ENCODE measurements at regions not wholly inside any gene's neighbourhood (a gene's known extent, or its start where the extent isn't known, plus 50 kb on each side); places are given as distances from the start of the nearest gene placed in this dataset.

DNA sequence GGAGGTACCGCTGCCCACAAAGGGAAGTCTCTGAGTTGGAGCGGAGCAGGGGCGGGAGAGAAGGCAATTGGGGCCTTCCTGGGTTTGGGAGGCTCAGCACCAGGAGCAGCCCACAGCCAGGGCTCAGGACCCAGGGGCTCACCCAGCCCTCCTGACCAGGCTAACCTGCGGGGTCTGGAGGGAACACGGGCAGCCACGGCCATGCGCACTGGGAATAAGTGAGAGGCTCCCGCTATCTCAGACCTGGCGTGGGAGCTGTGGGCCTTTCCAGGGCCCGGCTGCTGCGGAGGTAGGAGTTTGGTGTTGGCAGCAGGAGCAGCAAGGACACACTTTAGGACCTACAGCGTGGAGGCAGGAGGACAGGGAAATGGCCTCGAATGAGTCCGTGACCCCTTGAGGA lies 69.0 kb downstream of the RRM2 start:
- Mint-ChIP-seq H3K27me3 (ENCODE audit: unreplicated experiment) (peaks cover 10% of the 10 kb centered on the region), H3K27ac (ENCODE audit: unreplicated experiment) (no peak overlapping the region), H3K9me3 (ENCODE audit: unreplicated experiment) (peaks cover 5% of the 10 kb centered on the region), H3K36me3 (ENCODE audit: unreplicated experiment) (peaks cover 5% of the 10 kb centered on the region), H3K4me3 (ENCODE audit: unreplicated experiment) (no peak overlapping the region), H3K4me1 (ENCODE audit: low read depth, unreplicated experiment) (peaks cover 9% of the 10 kb centered on the region)
- no peak for DNase-seq
- TF ChIP-seq, protein P1, sequence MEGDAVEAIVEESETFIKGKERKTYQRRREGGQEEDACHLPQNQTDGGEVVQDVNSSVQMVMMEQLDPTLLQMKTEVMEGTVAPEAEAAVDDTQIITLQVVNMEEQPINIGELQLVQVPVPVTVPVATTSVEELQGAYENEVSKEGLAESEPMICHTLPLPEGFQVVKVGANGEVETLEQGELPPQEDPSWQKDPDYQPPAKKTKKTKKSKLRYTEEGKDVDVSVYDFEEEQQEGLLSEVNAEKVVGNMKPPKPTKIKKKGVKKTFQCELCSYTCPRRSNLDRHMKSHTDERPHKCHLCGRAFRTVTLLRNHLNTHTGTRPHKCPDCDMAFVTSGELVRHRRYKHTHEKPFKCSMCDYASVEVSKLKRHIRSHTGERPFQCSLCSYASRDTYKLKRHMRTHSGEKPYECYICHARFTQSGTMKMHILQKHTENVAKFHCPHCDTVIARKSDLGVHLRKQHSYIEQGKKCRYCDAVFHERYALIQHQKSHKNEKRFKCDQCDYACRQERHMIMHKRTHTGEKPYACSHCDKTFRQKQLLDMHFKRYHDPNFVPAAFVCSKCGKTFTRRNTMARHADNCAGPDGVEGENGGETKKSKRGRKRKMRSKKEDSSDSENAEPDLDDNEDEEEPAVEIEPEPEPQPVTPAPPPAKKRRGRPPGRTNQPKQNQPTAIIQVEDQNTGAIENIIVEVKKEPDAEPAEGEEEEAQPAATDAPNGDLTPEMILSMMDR (IDR thresholded peaks at IDR 0.05; ENCODE audit: partially characterized antibody, unreplicated experiment): no peak

DNA sequence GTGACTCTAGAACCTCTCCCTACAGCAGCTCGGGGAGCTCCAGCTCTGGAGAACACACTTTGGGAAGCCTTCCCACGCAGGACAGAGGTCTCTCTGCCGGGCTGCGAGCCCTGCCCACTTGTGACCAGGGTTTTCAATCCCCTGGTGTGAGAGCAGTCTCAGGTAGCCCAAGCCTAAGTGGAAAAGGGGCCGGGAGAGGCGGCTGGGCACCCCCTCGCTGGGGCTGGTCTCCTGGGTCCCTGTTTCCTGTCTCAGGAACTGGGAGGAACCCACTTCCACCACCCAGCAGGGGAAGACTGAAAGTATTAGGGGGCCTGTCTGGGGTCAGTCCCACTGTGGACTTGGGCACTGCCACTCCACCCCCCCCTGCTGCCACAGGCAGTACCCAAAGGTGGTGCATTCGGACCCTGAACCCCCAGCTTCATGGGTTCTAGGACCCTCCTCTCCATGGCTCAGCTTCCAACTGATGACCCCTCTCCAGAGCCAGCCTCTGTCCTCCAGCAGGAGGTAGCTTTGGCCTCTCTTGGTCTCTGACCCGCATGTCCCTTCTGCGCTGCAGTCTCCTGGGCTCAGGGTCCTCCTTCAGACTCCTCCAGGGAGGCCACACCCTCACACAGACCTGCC lies 70.0 kb downstream of the RRM2 start:
- H3K27me3 Mint-ChIP-seq (ENCODE audit: unreplicated experiment): peaks cover 10% of the 10 kb centered on the region
- H3K4me3 Mint-ChIP-seq (ENCODE audit: unreplicated experiment): no peak overlapping the region
- no peak overlapping the region for H3K27ac Mint-ChIP-seq (ENCODE audit: unreplicated experiment)
- DNase-seq: no peak
- H3K4me1 Mint-ChIP-seq (ENCODE audit: low read depth, unreplicated experiment): peaks cover 9% of the 10 kb centered on the region
- H3K9me3 Mint-ChIP-seq (ENCODE audit: unreplicated experiment): peaks cover 5% of the 10 kb centered on the region
- TF ChIP-seq, protein P1 (IDR thresholded peaks at IDR 0.05; ENCODE audit: partially characterized antibody, unreplicated experiment): no peak
- peaks cover 5% of the 10 kb centered on the region for H3K36me3 Mint-ChIP-seq (ENCODE audit: unreplicated experiment)

DNA sequence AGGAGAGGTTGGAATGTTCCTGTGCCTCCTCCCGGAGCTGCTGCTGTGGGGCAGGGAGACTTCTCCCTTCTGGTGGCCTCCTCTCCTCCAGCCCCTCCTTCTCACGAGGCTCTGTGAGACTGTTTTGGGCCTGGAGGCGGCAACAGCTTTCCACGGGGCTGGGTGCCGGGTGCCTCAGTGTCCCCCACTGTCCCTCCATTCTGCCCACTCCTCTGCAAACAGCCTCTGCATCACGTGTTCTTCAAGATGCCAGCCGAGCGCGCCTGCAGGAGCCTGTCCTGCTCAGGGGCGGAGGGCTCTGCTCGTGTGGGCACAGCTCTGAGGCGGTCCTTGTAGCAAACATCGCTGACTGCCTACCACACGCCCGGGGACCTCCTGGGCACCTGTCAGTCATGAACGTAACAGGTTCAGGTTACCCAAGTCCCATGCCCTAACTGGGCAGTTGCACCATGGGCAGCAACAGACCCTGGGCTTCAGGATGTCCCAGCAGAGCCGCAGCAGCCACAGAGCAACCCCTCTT lies 70.8 kb downstream of the RRM2 start:
- Mint-ChIP-seq H3K4me3 (ENCODE audit: unreplicated experiment) (no peak overlapping the region), H3K27ac (ENCODE audit: unreplicated experiment) (no peak overlapping the region), H3K4me1 (ENCODE audit: low read depth, unreplicated experiment) (peaks cover 9% of the 10 kb centered on the region), H3K36me3 (ENCODE audit: unreplicated experiment) (peaks cover 5% of the 10 kb centered on the region), H3K27me3 (ENCODE audit: unreplicated experiment) (peaks cover 12% of the 10 kb centered on the region), H3K9me3 (ENCODE audit: unreplicated experiment) (peaks cover 6% of the 10 kb centered on the region)
- no peak for DNase-seq
- TF ChIP-seq, protein P1 (IDR thresholded peaks at IDR 0.05; ENCODE audit: partially characterized antibody, unreplicated experiment): no peak

DNA sequence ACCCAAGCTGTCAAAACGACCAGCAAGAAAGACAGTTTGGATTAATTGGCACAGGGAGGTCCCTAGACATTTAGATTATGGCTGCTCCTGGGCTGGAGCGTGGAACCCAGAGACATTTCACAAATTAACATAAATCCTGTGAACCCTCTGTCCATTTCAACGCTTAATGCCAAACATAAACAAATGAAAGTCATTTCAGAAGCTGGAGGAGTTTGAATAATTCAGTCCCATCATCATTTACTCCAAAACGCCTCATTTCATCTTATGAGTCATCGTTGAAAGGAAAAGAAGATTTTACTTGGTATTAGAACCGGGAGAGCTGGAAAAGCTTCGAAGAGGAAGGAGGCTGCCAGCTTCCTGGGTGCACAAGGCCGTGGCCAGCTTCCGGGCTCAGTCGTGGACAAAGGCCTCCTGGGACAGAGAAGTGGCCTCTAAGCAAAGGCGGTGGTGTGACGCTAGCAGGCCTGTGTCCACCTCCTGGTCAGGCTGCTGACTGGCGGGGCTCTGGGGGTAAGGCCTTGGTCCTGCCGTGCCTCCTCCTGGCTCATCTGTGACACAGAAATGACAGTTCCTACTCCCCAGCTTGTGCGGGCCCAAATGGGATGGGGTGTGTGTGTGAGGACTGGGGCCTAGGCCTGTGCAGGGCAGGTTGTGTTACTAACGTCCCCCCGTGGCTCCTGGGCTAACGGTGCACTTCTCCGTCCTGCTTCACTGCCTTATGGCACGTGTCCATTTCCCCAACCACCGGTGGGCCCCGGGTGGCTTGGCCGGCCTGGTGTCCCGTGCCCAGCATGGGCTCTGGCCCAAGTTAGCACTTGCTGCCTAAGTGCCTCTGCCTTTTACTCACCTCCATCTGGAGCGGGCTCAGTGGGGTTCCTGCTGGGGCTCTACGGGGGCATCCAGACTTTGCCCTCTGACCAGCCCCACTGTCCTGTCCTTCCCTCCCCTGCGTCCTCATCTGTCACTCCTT lies 71.6 kb downstream of the RRM2 start:
- TF ChIP-seq, protein P1 (IDR thresholded peaks at IDR 0.05; ENCODE audit: partially characterized antibody, unreplicated experiment): no peak
- peaks cover 9% of the 10 kb centered on the region for H3K4me1 Mint-ChIP-seq (ENCODE audit: low read depth, unreplicated experiment)
- H3K36me3 Mint-ChIP-seq (ENCODE audit: unreplicated experiment): peaks cover 11% of the 10 kb centered on the region
- H3K27me3 Mint-ChIP-seq (ENCODE audit: unreplicated experiment): peaks cover 10% of the 10 kb centered on the region
- no peak overlapping the region for H3K27ac Mint-ChIP-seq (ENCODE audit: unreplicated experiment)
- peaks cover 9% of the 10 kb centered on the region for H3K9me3 Mint-ChIP-seq (ENCODE audit: unreplicated experiment)
- no peak overlapping the region for H3K4me3 Mint-ChIP-seq (ENCODE audit: unreplicated experiment)
- DNase-seq: no peak
